ENCODE measurements at regions not wholly inside any gene's neighbourhood (a gene's known extent, or its start where the extent isn't known, plus 50 kb on each side); places are given as distances from the start of the nearest gene placed in this dataset.

DNA sequence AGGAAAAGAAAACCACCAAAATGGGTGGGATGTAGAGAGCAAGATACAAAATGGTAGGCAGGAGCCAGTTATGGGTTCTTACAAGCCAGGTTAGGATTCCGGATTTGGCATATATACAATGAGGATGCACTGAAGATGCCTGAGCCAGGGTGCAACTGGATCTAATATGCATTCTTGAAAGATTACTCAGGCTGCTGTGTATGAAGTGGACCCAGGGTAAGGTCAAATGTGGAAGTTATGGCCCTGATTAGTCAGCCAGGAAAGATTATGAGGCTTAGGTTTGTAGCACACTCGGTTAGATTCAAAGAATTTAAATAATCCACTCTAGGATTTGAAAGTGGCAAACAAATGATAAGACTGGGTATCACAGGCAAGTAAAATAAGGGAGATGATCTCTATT is 1750.7 kb upstream of the FLRT2 start:
- TF ChIP-seq POLR2A (IDR thresholded peaks at IDR 0.05; ENCODE audit: low read length) (no peak), GATA1 (IDR thresholded peaks at IDR 0.05; ENCODE audit: low read depth, low read length) (no peak)

All from erythroblast (primary cell).